HG03159 (cell line): ENCODE measurements at regions not wholly inside any gene's neighbourhood (a gene's known extent, or its start where the extent isn't known, plus 50 kb on each side); places are given as distances from the start of the nearest gene placed in this dataset.

Experiments
- ATAC-seq: cut with Tn5 transposase; IDR thresholded peaks from one replicate; pipeline ENCODE4 v1.9.1; 2021; ENCODE audit warnings: mild to moderate bottlenecking, moderate library complexity; ENCODE audit not compliant: unreplicated experiment

DNA sequence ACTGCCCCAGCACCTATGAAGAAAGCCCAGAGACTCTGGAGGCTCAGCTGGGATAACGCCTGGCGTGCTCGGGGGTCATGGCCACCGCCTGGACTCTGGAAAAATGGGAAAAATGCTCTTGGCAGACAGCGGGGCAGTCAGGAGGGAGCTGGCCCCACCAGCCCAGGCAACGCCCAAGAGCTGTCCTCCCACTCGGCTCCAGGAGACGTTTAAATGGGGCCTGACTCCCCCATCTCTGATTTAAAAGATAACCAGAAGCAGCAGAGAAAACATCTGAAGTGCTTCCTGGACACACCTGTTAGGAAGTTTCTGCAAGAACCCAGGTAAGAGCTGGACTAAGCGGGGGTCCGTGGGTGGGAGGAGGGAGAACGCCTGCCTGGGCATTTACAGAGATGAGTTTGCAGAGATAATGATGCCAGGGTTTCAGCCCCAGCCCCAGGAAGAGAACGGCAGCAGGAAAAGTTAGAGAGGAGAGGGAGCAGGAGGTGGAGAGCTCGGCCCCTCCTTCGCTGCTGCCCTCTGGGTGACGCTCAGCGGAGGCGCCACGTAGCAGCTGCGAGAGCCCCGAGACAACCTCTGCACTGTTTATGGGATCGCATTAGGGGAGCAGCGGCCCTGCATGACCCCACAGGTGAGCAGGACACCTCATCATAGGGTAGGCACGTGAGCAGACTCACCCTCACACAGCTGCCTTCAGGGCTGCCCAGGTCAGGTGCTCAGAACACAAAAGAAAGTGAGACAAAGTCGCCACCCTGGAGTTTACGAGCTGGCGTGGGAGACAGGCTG, 83.5 kb upstream of the INSIG1 start:
- no peak for ATAC-seq

GRCh38 chr7:155215576-155216325, 81.9 kb upstream of the INSIG1 start:
- ATAC-seq, result no peak

GRCh38 chr7:155216475-155217272, 81.0 kb upstream of the INSIG1 start:
- no peak for ATAC-seq

GRCh38 chr7:155217634-155218033, 80.0 kb upstream of the INSIG1 start:
- ATAC-seq, result no peak

DNA sequence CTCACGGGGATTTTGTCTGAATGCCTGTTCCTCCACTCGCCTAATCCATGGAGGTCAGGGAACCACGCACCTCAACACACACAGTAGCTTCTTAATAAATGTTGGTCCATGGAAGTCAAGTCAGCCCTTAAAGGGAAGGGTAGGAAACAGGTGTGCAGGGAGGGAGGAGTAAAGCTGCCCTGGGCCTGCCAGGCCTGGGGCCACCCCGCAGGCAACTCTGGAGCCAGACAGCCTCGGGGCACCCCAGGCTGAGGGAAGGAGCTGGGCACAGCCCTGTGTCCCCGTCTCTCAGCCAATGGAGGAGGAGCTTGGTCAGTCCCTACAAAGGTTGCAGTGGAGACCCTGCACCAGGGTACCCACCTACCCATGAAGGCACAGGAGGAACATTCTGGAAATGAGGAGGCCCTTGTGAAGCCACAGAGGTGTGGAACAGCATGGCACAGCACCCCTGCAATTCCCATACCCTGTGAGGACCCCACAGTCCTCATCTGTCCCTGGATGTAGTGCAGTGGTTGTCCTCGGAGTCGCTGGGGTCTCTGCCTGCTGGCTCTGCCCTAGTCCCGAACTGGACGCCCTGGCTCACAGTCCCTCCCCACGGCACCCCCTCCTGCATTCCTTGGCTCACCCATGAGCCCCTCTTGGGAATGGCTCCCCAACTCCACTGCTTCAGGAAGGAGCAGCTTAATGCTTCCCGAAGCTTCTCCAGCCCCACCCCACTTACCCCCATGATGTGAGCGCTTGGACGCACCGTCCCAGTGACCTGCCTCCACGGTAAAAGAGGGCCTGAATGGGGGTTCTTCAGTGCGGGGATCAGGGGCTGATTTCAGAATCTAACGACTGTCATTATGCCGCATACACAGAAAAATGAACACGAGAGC, 79.2 kb upstream of the INSIG1 start:
- no peak for ATAC-seq

- no peak for ATAC-seq
Observed at GRCh38 chr7:155219154-155219531, 78.5 kb upstream of the INSIG1 start.

GRCh38 chr7:155219947-155220769, 77.5 kb upstream of the INSIG1 start:
- ATAC-seq, result no peak

DNA sequence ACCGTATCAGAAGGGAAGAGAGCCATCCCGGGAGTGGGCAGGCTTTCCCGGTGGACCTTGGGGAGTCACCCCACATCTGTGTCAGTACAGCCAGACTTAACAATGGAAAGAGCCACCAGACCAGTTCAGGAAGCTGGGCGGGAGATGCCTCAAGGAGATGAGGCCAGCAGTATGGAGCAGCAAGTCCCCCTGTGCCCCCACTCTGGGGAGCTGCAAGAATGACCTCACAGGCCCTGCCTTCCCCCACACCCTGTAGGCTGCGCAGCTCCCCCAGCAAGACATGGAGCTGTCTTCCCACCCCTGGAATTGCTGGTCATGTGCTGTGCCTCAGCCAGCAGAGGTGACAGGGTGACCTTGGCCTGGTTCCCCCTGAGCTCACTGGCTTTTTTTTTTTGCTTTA, 76.8 kb upstream of the INSIG1 start:
- ATAC-seq, result no peak

DNA sequence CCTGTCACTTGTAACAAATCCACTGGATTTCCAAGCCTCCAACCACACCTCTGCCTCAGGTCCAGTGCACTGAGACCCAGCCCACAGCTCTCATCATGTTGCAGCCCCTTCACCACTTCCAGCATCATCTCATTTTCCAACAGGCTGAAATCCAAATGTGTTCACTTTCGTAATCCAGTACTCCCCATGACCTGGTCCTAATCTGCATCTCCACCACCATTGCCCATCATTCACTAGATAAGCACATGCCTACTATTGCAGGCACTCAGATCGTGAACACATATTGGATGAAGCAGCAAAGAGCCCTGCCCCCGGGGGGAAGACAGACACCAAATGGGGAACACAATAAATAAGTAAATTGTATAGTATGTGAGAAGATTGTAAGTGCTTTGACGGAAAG, 76.1 kb upstream of the INSIG1 start:
- ATAC-seq, result no peak

- no peak for ATAC-seq
Observed at GRCh38 chr7:155222061-155222460, 75.6 kb upstream of the INSIG1 start.

- no peak for ATAC-seq
Observed at GRCh38 chr7:155222573-155222972, 75.1 kb upstream of the INSIG1 start.

DNA sequence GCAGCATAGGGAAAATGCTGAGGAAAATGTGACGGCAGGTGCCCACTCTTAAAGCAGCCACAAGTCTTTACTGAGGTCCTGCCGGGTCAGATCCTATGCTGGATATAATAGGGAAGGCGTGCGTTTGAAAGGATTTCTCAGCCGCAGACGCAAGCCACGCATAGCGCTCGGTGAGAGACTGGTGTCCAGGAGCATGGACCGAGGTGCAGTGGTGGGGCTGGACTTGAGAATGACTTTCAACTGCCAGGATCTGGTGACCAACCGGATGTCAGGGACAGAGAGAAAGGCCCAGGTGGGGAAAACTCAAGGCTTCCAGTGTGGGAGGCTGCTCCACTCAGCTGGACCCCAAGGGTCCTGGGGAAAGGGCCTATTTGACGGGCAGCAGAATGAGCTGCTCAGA, 74.7 kb upstream of the INSIG1 start:
- ATAC-seq, result no peak

DNA sequence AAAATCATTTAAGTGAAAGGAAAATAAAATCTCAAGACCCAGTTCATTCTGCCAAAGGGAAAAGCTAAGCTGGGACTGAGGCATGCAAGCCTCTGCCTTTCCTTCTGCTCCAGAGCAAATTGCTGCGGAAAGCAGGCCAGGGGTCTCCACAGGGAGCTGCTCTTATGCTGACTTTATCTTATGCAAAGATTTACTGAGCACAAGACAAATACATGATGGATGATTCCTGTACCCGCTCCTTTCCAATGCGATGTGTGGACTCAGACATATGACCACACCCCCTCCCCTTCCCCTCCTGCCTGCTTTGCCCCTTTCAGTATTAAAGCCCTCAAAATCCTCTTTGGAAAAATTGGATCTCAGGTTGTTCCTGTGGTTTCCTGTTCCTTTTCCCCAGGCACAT, 74.2 kb upstream of the INSIG1 start:
- ATAC-seq, result no peak

DNA sequence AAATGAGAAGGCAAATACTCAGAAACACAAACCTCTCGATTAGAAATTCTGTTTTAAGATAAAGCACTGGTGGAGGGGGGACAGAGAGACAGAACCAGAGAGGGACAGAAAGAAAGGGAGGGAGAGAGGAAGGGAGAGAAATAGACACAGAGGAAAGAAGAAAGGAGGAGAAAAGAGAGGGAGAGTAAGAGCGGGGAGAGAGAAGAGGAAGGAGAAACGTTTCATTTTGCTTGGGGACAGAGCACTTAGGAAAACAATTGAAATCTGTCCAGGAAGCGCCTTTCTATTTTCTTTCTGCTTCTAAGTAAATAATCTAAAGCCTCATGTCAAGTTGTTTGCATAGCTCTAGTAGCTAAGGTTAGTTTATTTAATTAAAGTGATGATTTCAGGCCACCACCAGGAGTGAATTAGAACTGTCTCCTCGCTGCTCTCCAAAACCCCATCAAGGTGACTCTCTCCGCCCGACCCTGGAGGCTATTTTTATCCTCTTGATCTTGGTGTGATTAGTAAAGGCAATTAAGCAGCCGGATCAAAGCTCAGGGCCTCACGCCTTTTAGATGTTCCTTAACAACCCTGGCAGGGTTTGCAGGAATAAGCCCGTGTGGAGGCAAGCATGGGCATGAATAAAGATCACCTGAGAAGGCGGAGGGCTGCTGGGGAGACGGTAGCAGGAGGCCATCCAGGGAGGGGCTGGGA, 73.4 kb upstream of the INSIG1 start:
- no peak for ATAC-seq

- ATAC-seq, result no peak
Observed at GRCh38 chr7:155225095-155225494, 72.6 kb upstream of the INSIG1 start.

- ATAC-seq, result no peak
Observed at GRCh38 chr7:155225516-155225915, 72.2 kb upstream of the INSIG1 start.

- no peak for ATAC-seq
Observed at GRCh38 chr7:155226261-155227003, 71.2 kb upstream of the INSIG1 start.

DNA sequence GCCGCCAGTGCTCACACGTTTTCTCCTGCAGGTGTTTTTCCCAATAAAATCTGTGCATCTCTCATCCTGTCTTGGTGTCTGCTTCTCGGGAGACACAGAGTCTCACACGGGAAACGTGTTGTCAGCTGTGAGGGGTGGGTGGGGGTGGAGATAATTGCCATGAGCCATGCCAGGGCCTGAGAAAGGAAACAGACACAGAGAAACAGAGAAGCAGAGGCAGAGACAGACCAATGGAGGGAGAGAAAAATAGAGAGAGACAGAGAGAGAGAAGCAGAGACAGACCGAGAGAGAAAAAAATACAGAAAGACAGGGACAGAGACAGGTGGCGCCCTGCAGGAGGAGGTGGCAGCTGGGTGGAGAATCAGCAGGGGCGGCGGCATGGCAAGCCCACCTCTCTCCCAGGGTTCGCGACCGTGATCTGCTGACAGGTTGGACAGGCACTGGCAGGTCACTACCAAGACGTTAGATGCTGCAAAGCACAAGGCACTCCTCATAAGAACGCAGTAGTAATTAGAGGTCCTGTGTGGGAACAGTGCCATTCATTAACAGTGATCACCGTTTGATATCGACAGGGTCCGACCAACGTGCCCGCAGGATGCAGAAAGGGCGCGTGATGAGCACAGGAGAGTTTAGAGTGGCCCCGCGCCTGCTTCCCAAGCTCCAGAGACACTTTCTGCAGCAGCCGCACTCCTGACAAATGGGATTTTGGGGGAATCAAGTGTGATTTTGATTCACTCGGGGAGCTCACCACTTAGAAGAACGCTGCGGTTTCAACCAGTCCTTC, 70.5 kb upstream of the INSIG1 start:
- no peak for ATAC-seq
